T-helper 22 cell (primary cell): ENCODE measurements at regions not wholly inside any gene's neighbourhood (a gene's known extent, or its start where the extent isn't known, plus 50 kb on each side); places are given as distances from the start of the nearest gene placed in this dataset.
"Not testable (repeated sequence)": the region's sequence is repeated elsewhere in the genome, so short reads cannot be mapped to it uniquely, and the experiment has no call there.

Experiments
- DNase-seq: peaks from one replicate; pipeline ENCODE4 v3.0.0-alpha.2; 2020; ENCODE audit warnings: low read depth

GRCh38 chr5:158478139-158478538, 619.2 kb upstream of the CLINT1 start:
- no peak for DNase-seq

- DNase-seq = no peak
These were observed 618.3 kb upstream of the CLINT1 start for GRCh38 chr5:158477214-158477613.

- no peak for DNase-seq
These were observed 614.2 kb upstream of the CLINT1 start for GRCh38 chr5:158473016-158473635.

GRCh38 chr5:158471535-158471924, 612.6 kb upstream of the CLINT1 start:
- DNase-seq = no peak

- DNase-seq = no peak
These were observed 612.0 kb upstream of the CLINT1 start for GRCh38 chr5:158470764-158471534.

- DNase-seq = no peak
These were observed 609.5 kb upstream of the CLINT1 start for GRCh38 chr5:158468444-158468843.

GRCh38 chr5:158466191-158466590, 607.2 kb upstream of the CLINT1 start:
- no peak for DNase-seq

- DNase-seq = no peak
These were observed 606.4 kb upstream of the CLINT1 start for GRCh38 chr5:158465086-158465972.

GRCh38 chr5:158464383-158464782, 605.4 kb upstream of the CLINT1 start:
- no peak for DNase-seq

GRCh38 chr5:158463938-158464337, 605.0 kb upstream of the CLINT1 start:
- no peak for DNase-seq

- DNase-seq = no peak
These were observed 604.2 kb upstream of the CLINT1 start for GRCh38 chr5:158463188-158463587.

GRCh38 chr5:158462349-158463114, 603.6 kb upstream of the CLINT1 start:
- no peak for DNase-seq

- no peak for DNase-seq
These were observed 602.4 kb upstream of the CLINT1 start for GRCh38 chr5:158461240-158461854.

- no peak for DNase-seq
These were observed 599.1 kb upstream of the CLINT1 start for GRCh38 chr5:158458086-158458485.

GRCh38 chr5:158456756-158457155, 597.8 kb upstream of the CLINT1 start:
- no peak for DNase-seq

- no peak for DNase-seq
These were observed 597.3 kb upstream of the CLINT1 start for GRCh38 chr5:158456241-158456640.

GRCh38 chr5:158451993-158452672, 593.2 kb upstream of the CLINT1 start:
- DNase-seq = no peak

- DNase-seq = no peak
These were observed 592.5 kb upstream of the CLINT1 start for GRCh38 chr5:158451203-158451992.

GRCh38 chr5:158450751-158451171, 591.8 kb upstream of the CLINT1 start:
- no peak for DNase-seq

- DNase-seq = not testable (repeated sequence)
These were observed 587.8 kb upstream of the CLINT1 start for GRCh38 chr5:158446761-158447160.
